ENCODE measurements at regions not wholly inside any gene's neighbourhood (a gene's known extent, or its start where the extent isn't known, plus 50 kb on each side); places are given as distances from the start of the nearest gene placed in this dataset.

DNA sequence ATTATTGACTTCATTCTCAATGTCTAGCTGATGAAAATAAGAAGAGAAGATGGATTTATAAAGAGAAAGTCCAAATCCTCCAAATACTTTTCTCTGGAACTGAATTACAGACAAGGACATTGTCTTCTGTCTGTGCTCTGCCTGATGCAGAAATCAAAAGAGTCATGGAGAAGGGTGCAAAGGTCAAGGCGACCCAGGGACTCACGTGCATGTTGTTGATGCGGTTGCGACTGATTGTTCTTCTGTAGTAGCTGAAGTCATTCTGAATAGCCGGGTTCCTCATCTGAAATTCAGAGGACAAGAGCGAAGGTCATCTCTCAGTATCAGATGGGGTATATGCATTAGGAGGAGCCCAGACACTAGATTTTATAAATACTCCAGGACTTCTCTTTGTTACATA is 104.4 kb downstream of the CYRIA start:
- DNase-seq, result no peak

DNA sequence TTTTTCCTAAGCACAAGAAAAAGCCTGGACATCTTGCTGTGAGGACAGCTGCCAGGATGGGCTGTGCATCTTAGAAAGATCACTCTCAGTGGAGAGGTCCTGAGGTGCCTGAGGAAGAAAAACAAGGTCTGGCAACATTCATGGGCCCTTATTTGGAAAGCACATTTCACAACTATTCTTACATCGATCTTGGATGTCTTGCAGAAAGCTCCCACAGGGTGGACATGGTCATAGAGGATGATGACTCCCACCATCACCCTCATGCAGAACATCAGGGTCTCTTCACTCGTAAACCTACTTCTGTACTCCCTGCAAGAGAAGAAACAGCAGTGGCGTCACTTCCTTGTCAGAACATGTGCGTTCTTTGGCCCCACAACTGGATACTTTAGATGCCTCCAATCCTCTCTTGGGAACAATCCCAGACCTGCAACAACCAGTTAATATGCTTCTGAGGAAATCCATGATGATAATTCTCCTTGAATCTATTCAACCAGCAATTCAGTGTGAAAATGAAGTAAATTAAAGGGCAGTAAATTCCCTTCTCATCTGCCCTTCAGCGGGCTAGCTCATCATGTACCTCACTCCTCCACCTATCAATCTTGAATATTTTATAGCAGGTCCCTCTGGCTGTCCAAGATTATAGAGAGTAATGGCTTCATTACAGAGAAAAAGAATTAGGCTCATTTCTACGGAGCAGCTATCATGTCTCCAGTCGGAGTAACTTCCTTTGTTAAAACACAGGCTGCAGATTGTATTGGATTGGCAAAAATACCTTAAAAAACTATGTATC is 106.2 kb downstream of the CYRIA start:
- no peak for DNase-seq

DNA sequence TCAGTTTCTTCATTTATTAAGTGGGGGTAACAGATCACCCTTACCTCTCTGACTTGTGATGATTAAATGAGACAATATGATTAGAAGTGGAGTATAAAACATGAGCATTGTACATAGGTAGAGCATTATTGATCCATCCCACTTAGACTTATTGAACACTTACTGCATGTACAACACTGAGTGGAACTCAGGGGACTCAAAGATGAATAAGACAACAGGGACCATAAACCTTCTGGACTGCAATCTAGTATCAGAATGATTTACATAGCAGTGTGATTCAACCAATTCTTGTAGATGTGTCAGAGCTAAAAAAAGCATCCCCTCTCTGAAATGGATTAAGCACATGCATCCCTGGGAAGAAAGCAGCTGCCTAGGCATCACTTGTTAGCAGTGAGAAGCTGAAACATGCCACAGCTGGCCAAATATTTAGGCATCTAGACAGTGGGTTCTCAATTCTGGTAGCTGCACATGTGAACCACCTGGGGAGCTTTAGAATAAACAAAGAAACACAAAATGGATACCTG is 111.5 kb downstream of the CYRIA start:
- no peak for DNase-seq

DNA sequence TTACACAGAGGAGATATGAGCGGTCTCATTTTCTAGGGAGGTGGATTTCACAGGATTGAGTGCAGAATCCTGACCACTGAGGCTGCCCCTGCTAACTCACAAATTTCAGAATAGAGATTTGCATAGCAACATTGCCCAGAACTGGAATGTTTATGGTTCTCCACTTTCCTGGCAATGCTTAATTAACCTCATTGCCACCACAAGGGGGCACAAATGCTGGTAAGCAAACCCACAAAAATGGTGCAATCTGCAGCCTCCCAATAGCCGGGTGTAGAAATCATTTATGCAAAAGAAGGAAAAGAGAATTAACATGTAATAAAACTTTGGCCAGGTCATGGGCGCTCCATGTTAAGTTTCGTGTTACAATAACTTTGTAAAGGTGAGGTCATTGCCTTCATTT is 112.4 kb downstream of the CYRIA start:
- DNase-seq, result no peak

DNA sequence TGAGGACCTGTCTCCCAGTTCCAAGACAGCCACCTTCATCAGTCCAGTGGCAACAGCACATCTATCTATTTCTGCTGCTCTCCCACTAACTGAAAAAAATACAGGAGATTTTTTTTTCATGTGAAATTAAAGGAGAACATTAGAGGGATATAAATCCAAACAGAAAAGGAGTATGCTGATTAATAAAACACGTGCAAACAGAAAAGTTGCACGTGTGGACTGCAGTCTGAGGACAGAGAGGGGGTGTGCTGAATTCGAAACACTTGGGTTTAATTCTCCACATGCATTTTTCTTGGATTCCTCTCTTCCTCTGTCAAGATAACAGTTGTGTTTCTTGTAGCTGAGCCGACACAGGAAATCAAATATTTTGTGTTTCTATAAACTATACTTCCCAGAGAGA is 113.4 kb downstream of the CYRIA start:
- no peak for DNase-seq

DNA sequence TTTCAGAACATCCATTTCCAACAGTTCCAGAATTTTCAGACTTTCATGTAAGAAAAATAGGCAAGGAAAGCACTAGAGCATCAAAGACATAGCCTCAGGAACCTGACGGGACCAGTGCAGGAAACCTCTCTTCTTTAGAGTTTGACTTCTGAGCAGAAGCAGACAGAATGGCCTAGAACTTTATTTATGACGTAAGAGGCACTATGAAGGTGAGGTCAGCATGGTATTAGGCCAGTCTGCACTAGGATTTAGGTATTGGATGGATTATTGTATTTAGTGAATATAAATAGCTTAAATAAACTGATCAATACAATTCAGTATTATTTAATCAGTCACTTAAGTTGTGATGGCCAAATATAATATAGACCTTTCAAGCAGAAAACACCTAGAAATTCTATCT is 117.6 kb downstream of the CYRIA start:
- no peak for DNase-seq

DNA sequence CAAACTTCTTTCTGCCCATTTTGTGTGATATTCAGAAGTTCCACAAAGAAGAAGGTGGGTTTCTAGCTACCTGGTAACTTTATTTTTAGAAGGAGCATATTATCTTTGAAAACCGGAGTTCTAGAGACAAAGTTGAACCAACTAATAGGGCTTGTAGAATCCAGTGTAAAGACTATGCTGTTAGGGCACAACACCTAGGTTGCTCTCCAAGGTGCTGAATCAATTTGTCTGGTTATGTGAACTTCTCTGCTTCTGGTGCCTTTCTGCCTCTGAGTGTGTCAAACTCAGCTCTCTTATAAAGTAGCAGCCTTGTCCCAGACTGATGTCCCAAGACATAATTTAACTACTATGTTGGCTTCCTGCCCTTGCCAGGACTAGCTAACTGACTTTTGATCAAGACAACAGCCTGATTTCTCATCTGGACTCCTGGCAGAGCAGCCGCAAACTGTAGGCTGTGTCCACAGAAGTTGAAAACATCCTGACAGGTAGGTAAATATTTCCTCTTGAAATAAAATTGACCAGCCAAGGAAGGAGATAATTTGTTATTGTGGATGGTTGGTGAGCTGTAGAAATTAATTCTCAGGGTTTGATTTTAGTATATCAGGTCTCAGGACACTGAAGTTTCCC is 119.4 kb downstream of the CYRIA start:
- DNase-seq, result no peak

DNA sequence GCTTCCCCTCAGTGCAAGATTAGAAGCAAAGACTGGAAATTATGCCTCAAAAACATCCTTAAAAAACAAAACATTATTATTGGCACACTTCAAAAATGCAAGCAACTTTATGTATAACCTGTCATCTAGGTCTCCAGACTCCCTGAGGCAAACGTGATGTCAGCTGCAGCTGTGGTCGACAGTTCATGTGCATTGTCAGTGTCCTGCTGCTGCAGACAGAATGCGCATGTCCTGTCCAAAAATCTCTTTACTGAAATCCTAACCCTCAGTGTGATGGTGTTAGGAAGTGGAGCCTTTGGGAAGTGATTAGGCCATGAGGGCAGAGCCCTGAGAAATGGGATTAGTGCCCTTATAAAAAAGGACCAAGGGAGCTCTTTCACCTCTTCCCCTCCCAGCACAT is 126.9 kb downstream of the CYRIA start:
- no peak for DNase-seq

DNA sequence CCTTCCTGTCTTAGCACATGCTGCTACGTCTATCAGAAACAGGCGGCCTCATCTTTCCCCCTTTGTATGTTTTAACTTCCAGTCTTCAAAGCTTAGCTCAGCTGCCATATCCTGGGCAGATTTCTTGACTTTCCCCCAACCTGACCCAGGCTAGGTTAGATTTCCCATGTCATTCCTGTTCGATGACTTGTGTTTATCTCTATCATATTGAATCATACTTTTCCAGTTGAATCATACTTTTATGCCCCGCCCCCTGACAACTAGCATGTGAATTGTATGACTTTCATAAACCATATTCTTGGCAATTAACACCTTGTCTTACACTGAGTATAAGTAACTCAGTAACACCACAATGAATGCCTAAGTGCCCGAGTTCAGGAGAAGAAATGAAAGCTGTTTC is 128.3 kb downstream of the CYRIA start:
- no peak for DNase-seq

DNA sequence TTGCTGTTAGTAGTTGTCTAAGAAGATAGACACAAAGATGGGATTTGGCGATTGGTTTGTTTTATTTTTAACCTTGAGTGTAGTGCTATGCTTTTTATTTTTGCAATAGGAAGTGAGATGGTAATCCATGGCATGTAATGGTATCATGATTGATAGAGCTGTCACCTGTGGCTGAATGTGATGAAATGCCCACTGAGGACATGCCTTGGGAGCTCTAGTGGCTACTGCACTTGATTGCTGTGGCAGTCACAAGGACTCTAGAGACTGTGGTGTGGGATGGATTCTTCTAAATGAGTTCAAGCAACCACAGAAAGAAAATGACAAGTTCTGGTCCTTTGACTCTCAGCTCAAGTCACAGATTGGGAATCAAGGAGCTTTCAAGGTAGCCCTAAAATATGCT is 139.4 kb downstream of the CYRIA start:
- DNase-seq, result no peak

DNA sequence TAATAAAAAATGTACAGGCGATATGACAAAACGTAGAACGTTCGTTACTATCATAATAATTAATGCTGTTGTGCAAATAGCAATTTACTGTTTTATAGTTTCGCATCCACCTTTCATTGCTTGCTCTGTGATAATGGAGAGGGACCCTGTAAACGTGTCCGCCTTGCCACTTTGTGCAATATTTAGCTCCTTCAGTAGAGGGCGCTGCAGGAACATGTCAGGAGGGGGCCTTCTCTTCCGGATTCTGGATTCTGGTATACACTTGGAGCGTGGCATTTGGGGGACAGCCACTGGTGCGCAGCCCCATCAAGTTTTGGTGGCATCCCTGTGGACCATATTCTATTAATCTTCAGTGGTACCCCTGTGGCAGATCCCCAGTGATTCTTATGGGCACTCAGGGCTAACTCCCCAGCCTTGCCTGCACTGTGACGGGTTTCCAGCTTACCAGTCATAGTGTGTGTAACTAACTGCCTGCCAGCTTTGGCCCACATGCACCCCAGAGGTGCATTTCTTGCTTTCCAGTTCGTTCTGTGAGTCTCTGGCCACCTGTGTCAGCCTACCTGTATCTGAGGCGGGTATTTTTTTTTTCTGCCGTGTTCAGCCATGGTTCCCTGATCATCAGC is 140.3 kb downstream of the CYRIA start:
- no peak for DNase-seq

DNA sequence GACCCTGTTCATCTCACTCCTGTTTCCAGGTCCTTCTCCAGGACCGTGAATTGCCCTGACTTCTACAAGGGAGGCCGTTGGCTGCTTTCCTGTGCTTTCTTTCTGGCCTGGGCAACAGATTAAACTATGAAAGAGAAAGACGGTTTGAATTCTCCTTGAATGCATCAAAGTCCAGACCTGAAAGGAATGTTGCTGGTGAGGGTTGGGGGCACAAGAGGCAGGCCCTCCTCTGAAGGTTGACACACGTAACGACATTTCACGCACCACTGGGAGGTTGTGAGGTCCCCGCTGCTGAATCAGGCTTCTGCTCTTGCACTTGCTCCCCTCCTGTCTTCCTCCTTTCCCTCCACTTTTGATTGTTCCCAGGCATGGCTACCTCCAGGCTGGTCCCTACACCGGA is 141.9 kb downstream of the CYRIA start:
- no peak for DNase-seq

DNA sequence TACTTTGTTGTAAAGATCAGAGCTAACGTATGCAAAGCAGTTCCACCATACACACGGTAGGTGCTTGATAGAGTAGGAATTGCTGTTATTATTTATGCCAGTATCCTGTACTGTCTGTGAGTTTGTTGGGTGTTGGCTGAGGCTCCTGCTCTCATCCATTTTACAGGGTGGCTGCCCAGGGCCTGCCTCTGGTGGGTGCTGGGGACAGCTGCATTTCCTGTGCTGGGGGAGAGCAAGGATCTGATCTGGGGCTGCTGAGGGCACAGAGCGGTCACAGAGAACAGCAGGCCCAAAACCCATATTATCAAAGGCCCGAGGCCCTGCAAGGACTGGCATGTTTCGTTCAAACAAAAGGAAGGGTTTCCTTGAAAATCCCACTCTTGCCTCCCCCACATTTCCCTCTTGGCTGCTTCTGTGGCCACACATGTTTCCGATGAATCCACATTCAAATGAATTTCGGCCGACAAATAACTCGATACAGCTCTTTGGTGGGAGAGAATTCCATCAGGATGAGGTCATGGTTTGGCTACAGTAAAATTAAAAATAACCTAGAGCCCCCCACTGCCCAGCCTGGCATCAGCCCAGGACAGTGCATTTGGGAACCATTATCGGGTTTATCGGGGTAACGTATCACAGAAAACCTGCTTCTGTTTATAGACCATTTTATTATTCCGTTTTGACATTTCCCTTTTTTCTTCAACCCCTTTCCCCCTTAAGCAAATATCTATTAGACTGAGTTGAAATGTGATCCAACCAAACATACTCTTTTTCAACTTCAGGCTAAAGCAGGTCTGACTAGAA is 143.4 kb downstream of the CYRIA start:
- DNase-seq, result no peak

DNA sequence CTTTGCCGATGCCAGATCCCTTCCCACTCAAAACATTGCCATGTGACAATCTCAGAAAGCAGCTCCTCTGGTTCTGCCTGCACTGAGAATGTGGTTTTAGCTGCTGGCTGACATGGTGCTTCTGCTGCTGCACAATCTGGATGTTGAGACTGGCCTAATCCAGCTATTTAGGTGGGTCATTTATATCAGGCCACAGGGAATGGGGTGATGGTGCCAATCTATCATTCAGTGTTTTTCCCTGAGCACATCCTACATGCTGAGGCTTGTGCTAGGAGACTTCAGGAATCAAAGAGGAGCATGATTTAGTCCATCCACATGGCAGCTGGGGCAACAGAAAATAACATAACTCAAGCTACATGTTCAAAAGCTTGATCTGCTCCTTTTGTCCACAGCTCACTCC is 144.7 kb downstream of the CYRIA start:
- no peak for DNase-seq

DNA sequence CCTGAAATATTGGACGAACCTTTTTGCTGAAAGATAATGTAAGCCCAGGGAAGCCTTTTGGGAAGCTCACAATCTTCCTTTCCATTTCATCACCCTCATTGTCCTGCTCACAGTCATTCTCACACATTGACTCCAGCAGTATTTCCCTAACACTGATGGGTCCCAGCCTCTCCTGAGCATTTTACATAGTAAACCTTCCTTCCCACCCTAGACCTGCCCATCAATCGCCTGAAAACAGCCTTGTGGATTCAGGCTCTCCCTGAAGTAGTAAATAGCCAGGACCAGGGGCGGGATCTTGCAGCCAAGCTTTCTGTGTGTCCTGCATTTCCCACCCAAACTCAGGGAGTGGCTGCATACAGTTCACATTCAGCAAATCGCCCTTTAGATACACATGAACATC is 149.9 kb downstream of the CYRIA start:
- no peak for DNase-seq

DNA sequence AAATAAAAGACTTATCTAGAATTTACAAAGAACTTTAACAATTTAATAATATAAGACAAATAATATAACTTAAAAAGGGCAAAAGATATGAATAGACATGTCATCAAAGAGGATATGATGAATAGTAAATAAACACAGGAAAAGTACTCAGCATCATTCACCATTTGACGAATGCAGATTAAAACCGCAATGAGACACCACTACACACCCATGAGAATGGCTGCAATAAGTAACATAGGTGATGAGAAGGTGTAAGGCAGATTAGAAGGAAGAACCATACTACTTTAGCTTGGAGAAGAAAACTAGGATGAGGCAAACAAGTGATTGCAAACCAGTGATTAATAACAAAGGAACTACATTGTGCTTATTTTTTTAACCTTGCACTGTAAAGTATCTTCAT is 152.0 kb downstream of the CYRIA start:
- DNase-seq, result no peak

DNA sequence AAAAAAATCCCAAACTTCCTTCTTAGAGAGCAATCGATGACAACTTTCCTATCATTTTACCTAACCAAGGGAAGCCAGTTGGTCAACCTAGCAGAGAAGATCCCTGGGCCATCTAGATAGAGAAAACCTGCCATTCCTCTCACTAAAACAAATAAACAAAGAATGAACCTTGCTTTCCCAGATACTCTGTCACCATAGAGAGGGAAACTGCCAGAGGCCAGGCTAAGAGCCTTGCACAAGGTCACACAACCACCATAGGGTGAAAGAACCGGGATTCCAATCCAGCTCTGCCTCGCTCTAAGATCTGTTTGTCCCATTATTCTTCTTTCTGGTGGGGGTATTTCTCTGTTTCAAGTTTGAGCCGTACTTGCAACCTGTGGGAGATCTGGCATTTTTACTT is 154.6 kb downstream of the CYRIA start:
- no peak for DNase-seq

DNA sequence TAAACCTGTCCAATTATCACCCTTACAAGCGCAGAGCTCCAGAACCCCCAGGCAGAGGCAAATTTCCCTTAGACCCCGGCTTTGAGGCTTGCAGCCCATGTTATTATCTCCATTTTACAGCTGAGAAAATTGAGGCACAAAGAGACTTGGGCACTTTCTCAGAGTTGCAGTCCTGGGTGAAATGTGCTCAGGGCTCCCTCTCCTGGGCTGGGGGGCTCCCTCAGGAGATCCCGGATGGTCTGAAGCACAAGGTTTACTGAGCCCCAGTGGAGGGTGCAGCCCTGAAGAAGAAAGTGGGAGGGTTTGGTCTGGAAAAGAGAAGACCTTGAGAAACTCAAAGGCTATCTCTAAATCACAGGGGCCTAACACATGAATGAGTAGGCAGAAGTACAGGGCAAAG is 156.6 kb downstream of the CYRIA start:
- DNase-seq, result no peak

DNA sequence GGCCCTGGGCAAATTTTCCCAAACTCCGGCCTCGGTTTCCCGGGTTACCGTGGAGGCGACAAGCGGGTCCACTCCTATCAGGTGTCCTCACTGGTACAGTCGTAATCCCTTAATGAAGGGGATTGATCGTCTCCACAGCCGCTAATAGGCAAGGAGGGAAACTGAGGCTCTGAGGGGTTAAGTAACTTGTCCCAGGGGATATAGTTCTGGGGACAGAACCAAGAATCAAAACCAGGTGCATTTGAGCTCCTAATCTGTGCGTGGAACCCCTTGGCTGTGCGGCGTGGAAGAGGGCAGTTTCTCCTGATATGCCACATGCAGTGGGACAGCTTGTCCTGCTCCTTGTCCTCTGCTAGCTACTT is 157.2 kb downstream of the CYRIA start:
- DNase-seq, result no peak

DNA sequence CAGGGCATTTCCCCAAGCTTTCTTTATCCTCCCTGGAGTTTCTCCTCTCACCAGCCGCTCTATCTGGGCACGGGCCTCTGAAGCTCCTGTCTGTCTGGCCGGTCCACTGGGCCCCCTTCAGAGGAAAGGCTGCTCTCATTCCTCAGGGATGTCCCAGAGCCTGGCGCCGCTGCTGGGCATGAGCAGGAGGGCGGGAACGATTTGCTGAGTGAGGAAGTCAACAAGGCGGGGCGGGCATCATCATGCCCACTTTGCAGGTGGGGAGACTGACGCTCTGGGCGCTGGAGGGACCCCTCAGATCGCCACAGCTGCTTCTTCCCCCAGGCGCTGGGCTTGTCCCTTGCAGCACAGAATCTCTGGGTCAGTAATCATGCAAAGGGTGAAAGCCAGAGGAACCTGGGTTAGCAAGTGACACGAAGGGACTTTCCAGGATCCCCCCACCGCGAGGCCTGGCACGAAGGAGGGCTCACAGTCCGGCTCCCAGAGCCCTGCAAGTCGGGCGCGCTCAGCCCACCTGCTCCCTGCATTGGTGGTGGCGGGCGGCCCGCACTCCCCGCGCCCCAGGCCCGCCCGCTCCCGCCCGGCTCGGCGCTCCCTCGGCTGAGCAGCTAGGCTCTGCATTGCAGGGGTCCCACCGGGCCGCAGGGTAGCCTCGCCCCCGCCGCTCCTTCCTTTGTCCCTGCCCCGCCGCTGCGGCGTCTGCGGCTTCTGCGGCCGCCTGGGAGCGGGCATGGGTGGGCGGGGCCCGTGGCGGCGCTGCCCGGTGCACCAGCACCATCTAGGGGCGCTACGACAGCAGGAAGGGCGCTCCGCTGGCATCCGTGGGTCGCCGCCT is 157.8 kb downstream of the CYRIA start:
- DNase-seq, result no peak

DNA sequence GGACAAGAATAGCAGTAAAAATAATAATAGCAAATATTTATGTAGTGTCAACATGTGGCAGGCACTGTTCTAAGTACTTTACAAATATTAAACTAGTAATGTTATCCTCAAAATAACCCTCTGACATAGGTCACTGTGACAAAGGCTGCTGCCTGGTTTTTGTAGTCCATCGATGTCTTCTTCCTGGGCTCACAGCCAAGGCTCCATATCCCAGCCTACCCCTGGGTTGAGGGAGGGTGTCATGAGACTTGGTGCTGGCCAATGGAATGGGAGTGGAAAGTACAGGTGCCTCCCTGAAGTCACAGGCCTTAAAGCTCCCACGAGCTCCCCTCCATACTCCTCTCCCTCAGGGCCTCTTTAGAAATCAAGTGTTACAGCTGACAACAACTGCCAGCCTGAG is 159.3 kb downstream of the CYRIA start:
- DNase-seq, result no peak

Measured in activated T-cell treated with anti-CD3 and anti-CD28 coated beads, Interleukin-2, amount 50 U/mL, for 1 hour (primary cell).